Right lobe of liver (tissue), 6 donors: ENCODE measurements at regions not wholly inside any gene's neighbourhood (a gene's known extent, or its start where the extent isn't known, plus 50 kb on each side); places are given as distances from the start of the nearest gene placed in this dataset.
A peak's percentile ranks its signal among the peaks of the same experiment; 100 is the strongest.

Source experiments
- ATAC-seq, 4 donors: fragments of 200-7000 bp; cut with Tn5 transposase; one replicate each; pipeline ENCODE4 v1.9.1; 2020; ENCODE audit warnings: mild to moderate bottlenecking in 4 of 4, moderate library complexity in 4 of 4
- DNase-seq, 3 donors: peaks; one replicate each; pipeline ENCODE4 v3.0.0-alpha.2; 2020
- H3K27ac ChIP-seq, 3 donors: fragments of 200-600 bp; one replicate each; pipeline ENCODE4 v1.8.0; 2022
- H3K27me3 ChIP-seq, 2 donors: fragments of 200-600 bp; one replicate each; pipeline ENCODE4 v1.8.0; 2022
- H3K36me3 ChIP-seq, 4 donors: fragments of 200-600 bp; sonication (generic) in 1 of 4; one replicate each; pipeline versions ENCODE4 v1.5.1 to v1.8.0; 2017 to 2022; ENCODE audit warnings: control low read depth in 1 of 4
- H3K4me1 ChIP-seq, 4 donors: fragments of 200-600 bp; sonication (generic) in 1 of 4; one replicate each; pipeline versions ENCODE4 v1.5.1 to v1.8.0; 2017 to 2022; ENCODE audit warnings: control low read depth in 1 of 4
- H3K4me3 ChIP-seq, 3 donors: fragments of 200-600 bp; one replicate each; pipeline ENCODE4 v1.8.0; 2022
- H3K9me3 ChIP-seq, 4 donors: fragments of 200-600 bp; sonication (generic) in 1 of 4; one replicate each; pipeline versions ENCODE4 v1.5.1 to v1.8.0; 2017 to 2022; ENCODE audit warnings: control low read depth in 1 of 4
- CTCF ChIP-seq, 4 donors: fragments of 200-600 bp in 3 of 4; fragments of 450-650 bp in 1 of 4; IDR thresholded peaks; one replicate each; pipeline versions ENCODE4 v1.5.1 to v1.8.0; 2016 to 2022; ENCODE audit warnings: antibody characterized with exemption in 4 of 4, mild to moderate bottlenecking in 2 of 4
- POLR2A ChIP-seq: fragments of 450-650 bp; IDR thresholded peaks from one replicate; pipeline ENCODE4 v1.6.1; 2017; ENCODE audit warnings: antibody characterized with exemption, mild to moderate bottlenecking
- WGBS: methylation state at CpG from one replicate; pipeline ENCODE4 v1.1.6; 2018; ENCODE audit warnings: low coverage, low lambda C conversion rate; ENCODE audit not compliant: insufficient coverage; ENCODE audit errors: missing lambda C conversion rate; 5-methylcytosine and 5-hydroxymethylcytosine counted together
- intact Hi-C, 2 donors: fragments of 100-400 bp; cut with DNase I; formaldehyde crosslinking; loops; one replicate each; pipeline versions ENCODE4 v1.11.2 to v1.14.1; 2022
- small RNA-seq, 2 experiments: library from RNA; depleted of rRNA; stranded (forward); fragments of <200 nt; gene quantifications; one replicate each; pipeline ENCODE3, GENCODE V24; 2016
- donor health status: DM: no; HTN: yes; CAD: no.
- donor health status: DM: no; HTN: no; CAD: no.
- donor health status: DM: no; HTN: no; CAD: no.
- donor health status: DM: no; HTN: yes; CAD: no.
- donor health status: DM: no; HTN: yes; CAD: no.

DNA sequence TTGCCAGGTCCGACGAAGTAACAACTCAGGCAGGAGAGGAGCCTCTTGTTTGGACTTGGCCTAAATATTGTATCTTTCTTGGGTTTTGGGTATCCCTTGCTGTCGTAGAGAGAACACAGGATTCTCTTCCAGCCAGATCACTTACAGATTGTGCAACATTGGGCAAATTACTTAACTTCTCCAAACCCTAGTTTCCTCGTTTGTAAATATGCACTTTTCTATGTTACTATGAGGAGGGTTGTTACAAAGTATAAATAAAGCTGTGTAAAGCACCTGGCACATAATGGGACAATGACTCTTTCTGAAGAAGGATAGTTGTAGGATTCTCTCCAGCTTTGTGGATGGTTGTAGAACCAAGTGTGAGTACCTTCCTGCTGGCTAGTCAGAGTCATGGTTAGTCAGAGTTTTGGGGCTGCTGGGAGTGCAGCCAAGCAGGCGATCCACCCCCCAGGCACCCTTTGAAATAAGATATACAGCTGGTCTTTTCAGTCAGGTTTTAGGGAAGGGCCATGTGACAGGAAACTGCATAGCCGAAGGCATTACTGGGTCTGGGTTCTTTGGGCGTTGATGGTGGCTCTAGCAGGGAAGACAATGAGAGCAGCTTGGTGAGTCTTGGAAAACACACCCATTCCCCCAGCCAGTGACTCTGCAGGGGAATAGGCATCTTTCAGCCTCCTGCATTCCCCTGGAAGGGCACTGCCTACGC lies 49.9 kb upstream of the GDNF start:
- H3K9me3 ChIP-seq = no peaks in the 10 kb centered on the region
- no peak for DNase-seq
- ATAC-seq = peak; percentile 72 to 82 (median 75)
- H3K27me3 ChIP-seq = no peaks in the 10 kb centered on the region
- intact Hi-C loops = no loop called here
- no peaks in the 10 kb centered on the region for H3K36me3 ChIP-seq
- WGBS = 46% methylated on average over 6 of the region's 8 CpGs
- TF ChIP-seq CTCF (IDR thresholded peaks at IDR 0.05) = no peak
- TF ChIP-seq POLR2A = no peak
- H3K4me1 ChIP-seq = peaks cover 0 to 44% (median 12%) of the 10 kb centered on the region in 4 donors
- peak overlapping the region in 2 of 3 donors; percentile 33 to 73 for H3K27ac ChIP-seq
- H3K4me3 ChIP-seq = no peak overlapping the region

Small RNA genes lying in the stretch of these regions (small RNA-seq; reads per million reads assigned to genes)
- gene LINC02110 = 0 reads per million in 2 experiments
